ENCODE measurements at regions not wholly inside any gene's neighbourhood (a gene's known extent, or its start where the extent isn't known, plus 50 kb on each side); places are given as distances from the start of the nearest gene placed in this dataset.

DNA sequence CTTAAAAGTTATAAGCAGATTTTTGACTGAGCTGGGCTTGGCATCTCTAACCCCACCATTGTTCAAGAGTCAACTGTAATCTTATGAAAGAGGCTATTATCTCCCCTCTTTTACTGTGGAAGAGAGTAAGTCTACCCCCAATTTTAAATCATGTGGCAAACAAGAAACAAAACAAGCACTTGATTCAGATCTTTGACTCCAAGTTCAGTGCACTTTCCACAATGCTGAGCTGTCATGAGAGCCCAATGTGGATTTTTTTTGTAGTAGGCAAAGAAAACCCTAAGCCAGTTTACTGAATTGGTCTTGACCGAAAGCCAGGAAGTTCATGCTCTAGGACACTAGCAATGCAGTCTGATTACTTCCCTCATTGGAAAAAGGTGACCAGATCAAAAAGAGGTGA, 306.2 kb downstream of the GALC start:
- no peak overlapping the region for H3K4me3 ChIP-seq (ENCODE audit: low read depth, low read length)
- TF ChIP-seq, protein P1, sequence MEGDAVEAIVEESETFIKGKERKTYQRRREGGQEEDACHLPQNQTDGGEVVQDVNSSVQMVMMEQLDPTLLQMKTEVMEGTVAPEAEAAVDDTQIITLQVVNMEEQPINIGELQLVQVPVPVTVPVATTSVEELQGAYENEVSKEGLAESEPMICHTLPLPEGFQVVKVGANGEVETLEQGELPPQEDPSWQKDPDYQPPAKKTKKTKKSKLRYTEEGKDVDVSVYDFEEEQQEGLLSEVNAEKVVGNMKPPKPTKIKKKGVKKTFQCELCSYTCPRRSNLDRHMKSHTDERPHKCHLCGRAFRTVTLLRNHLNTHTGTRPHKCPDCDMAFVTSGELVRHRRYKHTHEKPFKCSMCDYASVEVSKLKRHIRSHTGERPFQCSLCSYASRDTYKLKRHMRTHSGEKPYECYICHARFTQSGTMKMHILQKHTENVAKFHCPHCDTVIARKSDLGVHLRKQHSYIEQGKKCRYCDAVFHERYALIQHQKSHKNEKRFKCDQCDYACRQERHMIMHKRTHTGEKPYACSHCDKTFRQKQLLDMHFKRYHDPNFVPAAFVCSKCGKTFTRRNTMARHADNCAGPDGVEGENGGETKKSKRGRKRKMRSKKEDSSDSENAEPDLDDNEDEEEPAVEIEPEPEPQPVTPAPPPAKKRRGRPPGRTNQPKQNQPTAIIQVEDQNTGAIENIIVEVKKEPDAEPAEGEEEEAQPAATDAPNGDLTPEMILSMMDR (conservative IDR thresholded peaks at IDR 0.05; ENCODE audit: low read depth, low read length), result no peak
- DNase-seq (ENCODE audit: low read depth), result no peak

DNA sequence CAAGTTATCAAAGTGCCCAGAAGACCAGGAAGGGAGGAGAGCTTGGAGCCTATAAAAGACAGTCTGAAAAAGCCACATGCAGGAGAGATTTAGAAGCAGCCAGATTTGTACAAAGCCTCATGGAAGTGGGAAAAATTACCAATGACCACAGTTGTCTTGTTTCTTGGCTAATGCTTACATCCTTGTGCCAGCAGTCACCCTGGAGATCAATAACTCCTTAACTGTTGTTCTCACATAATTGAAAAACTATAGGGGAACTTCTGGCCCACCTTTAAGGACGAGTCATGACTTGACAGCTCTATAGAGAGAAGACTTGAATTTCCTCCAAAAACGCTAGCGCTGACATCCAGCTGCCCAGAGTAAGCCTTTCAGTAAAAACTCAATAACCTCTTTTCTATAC, 313.1 kb downstream of the GALC start:
- TF ChIP-seq, protein P1 (conservative IDR thresholded peaks at IDR 0.05; ENCODE audit: low read depth, low read length), result no peak
- no peak overlapping the region for H3K4me3 ChIP-seq (ENCODE audit: low read depth, low read length)
- DNase-seq (ENCODE audit: low read depth), result no peak

DNA sequence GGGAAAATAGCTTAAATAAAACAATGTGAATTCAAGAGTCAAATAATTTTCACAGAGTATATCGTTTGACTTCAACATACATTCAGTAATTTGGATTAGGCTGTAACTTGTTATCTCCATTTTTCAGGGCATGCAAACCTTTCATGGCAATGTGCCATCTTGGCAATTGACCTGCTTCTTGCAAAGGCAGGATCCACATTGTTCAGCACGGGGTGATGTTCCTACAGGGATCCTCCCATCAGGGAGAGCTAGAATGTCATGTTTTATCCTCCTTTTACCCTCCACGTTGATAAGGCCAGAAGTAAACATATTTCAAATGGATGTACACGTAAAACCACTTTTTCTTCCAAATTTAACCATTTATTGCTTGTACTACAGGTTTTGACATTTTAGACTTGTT, 314.4 kb downstream of the GALC start:
- DNase-seq (ENCODE audit: low read depth), result no peak
- TF ChIP-seq, protein P1 (conservative IDR thresholded peaks at IDR 0.05; ENCODE audit: low read depth, low read length), result no peak
- no peak overlapping the region for H3K4me3 ChIP-seq (ENCODE audit: low read depth, low read length)

DNA sequence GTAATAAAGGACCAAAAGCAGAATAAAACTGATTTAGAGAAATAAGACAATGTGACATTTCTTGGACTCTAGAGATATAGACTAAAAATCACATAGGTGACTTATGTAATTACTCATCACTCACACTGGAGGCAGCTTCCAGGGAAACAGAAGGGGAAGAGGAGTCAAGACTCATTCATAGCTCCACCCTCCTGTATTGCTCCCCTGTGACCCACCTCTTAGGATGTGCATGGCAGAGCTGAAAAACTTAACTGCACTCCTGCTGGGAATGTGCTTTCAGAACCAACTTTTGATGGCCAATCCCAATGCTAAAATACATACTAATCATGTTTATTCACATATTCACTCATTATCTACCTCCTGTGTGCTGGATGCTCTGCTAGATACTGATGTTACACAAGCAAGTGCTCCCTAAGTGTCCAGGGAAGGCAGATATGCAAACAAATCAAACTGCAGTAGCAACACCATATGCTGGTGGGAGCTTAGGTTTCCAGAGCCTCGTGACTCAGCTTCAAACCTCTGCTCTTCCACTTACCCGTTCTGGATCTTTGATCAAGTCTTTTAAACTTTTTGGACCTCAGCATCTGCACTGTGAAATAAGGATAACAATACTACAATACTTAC, 316.1 kb downstream of the GALC start:
- TF ChIP-seq, protein P1 (conservative IDR thresholded peaks at IDR 0.05; ENCODE audit: low read depth, low read length), result no peak

DNA sequence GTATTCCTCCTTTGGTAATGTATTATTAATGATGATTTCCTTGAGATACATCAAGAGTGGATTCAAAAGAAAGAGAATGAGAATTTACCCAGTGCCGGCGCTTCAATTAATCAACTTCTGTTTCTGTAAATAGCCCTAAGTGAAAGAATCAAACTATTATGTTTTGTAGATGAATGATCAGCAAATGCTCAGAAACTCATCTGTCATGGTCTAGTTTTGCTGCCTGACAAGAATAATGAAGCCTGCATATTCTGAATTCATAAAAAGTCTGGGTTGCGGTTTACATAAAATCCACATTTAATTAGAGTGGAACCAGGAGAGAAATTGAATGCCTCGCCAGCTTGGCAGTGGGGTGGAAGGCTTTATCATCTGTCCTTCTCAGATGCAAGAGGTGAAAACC, 325.3 kb downstream of the GALC start:
- TF ChIP-seq, protein P1 (conservative IDR thresholded peaks at IDR 0.05; ENCODE audit: low read depth, low read length), result no peak
- H3K4me3 ChIP-seq (ENCODE audit: low read depth, low read length), result no peak overlapping the region
- DNase-seq (ENCODE audit: low read depth), result no peak

More for the DNA sequence above, 316.1 kb downstream of the GALC start:
- H3K4me3 ChIP-seq (ENCODE audit: low read depth, low read length), result no peak overlapping the region
- DNase-seq (ENCODE audit: low read depth), result no peak

DNA sequence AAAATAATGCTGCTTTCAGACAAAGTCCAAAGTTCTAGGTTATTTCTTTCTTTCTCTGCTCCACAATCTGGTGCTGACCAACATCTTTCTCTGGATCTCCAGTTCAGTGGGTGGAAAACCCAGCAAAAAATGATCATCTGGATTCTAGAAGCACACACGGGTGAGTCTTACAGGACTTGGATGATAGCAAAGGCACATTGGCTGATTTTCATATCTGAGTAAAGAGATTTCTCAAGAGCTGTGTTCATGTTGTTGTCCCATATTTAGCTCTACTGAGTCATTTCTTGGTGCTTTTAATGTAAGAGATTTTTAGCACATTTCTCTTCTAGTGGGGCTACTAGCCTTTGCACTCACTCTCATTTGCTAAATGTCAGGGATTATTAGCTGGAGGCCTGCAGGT, 336.7 kb downstream of the GALC start:
- no peak for DNase-seq (ENCODE audit: low read depth)
- TF ChIP-seq, protein P1 (conservative IDR thresholded peaks at IDR 0.05; ENCODE audit: low read depth, low read length), result no peak
- no peak overlapping the region for H3K4me3 ChIP-seq (ENCODE audit: low read depth, low read length)

DNA sequence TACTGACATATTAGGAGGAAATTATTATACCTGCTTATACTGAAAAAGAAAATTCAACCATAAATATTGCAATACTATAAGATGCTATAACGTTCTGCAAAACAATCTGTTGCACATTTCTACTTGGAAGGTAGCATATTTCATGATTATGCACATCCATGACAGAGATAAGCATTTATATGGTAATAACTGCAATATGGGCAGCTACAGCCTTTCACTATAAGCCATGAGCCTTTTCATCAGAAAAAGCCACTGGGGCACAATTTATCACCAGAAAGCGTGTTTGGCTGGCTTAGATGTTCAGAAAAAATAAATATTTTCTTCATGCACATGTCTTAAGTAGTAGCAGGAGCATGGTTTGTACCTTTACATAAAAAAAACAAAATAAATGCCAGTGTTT, 340.7 kb downstream of the GALC start:
- DNase-seq (ENCODE audit: low read depth), result no peak
- no peak overlapping the region for H3K4me3 ChIP-seq (ENCODE audit: low read depth, low read length)
- TF ChIP-seq, protein P1 (conservative IDR thresholded peaks at IDR 0.05; ENCODE audit: low read depth, low read length), result no peak
